Suprapubic skin (tissue), 4 donors: ENCODE measurements at regions not wholly inside any gene's neighbourhood (a gene's known extent, or its start where the extent isn't known, plus 50 kb on each side); places are given as distances from the start of the nearest gene placed in this dataset.

Experiments
- DNase-seq, 2 donors: peaks; one replicate each; pipeline ENCODE4 v3.0.0-alpha.2; 2019; ENCODE audit warnings: low spot score in 2 of 2
- H3K27ac ChIP-seq: fragments of 200-600 bp; sonication (generic); one replicate; pipeline ENCODE4 v1.5.1; 2019
- H3K27me3 ChIP-seq: fragments of 200-600 bp; sonication (generic); one replicate; pipeline ENCODE4 v1.5.1; 2019
- H3K36me3 ChIP-seq: fragments of 200-600 bp; sonication (generic); one replicate; pipeline ENCODE4 v1.5.1; 2019
- H3K4me1 ChIP-seq: fragments of 200-600 bp; sonication (generic); one replicate; pipeline ENCODE4 v1.5.1; 2019
- H3K4me3 ChIP-seq: fragments of 200-600 bp; sonication (generic); one replicate; pipeline ENCODE4 v1.5.1; 2019; ENCODE audit warnings: mild to moderate bottlenecking
- H3K9me3 ChIP-seq: fragments of 200-600 bp; sonication (generic); one replicate; pipeline ENCODE4 v1.5.1; 2019
- EP300 ChIP-seq: sonication (generic); formaldehyde crosslinking; IDR thresholded peaks from one replicate; pipeline ENCODE4 v1.6.1; 2017; ENCODE audit warnings: antibody characterized with exemption
- POLR2A ChIP-seq, 2 donors: fragments of 450-650 bp; IDR thresholded peaks; one replicate each; pipeline ENCODE4 v1.6.1; 2017; ENCODE audit warnings: antibody characterized with exemption in 2 of 2, mild to moderate bottlenecking in 2 of 2, moderate library complexity in 2 of 2
- POLR2AphosphoS5 ChIP-seq, 3 donors: sonication (generic); formaldehyde crosslinking; IDR thresholded peaks; one replicate each; pipeline ENCODE4 v1.6.1; 2017; ENCODE audit warnings: antibody characterized with exemption in 3 of 3
- WGBS: methylation state at CpG from one replicate; pipeline ENCODE4 v1.1.5; 2018; 5-methylcytosine and 5-hydroxymethylcytosine counted together
- TF ChIP-seq, protein P1 (sequence below), 2 donors: fragments of 200-600 bp in 1 of 2; fragments of 450-650 bp in 1 of 2; sonication (generic) in 1 of 2; IDR thresholded peaks; one replicate each; pipeline ENCODE4 v1.5.1; 2016 to 2019; ENCODE audit warnings: antibody characterized with exemption in 2 of 2, mild to moderate bottlenecking in 1 of 2, moderate library complexity in 1 of 2

- H3K27me3 ChIP-seq, result no peaks in the 10 kb centered on the region
- peaks cover 5% of the 10 kb centered on the region for H3K4me1 ChIP-seq
- H3K27ac ChIP-seq, result no peak overlapping the region
- no peaks in the 10 kb centered on the region for H3K36me3 ChIP-seq
- 89% methylated on average over 6 of the region's 6 CpGs for WGBS
- no peak overlapping the region for H3K4me3 ChIP-seq
- TF ChIP-seq POLR2A (IDR thresholded peaks at IDR 0.05) (no peak), EP300 (no peak), POLR2AphosphoS5 (IDR thresholded peaks at IDR 0.05) (no peak)
- TF ChIP-seq, protein P1, sequence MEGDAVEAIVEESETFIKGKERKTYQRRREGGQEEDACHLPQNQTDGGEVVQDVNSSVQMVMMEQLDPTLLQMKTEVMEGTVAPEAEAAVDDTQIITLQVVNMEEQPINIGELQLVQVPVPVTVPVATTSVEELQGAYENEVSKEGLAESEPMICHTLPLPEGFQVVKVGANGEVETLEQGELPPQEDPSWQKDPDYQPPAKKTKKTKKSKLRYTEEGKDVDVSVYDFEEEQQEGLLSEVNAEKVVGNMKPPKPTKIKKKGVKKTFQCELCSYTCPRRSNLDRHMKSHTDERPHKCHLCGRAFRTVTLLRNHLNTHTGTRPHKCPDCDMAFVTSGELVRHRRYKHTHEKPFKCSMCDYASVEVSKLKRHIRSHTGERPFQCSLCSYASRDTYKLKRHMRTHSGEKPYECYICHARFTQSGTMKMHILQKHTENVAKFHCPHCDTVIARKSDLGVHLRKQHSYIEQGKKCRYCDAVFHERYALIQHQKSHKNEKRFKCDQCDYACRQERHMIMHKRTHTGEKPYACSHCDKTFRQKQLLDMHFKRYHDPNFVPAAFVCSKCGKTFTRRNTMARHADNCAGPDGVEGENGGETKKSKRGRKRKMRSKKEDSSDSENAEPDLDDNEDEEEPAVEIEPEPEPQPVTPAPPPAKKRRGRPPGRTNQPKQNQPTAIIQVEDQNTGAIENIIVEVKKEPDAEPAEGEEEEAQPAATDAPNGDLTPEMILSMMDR (IDR thresholded peaks at IDR 0.05), result no peak
- no peak for DNase-seq
- H3K9me3 ChIP-seq, result no peaks in the 10 kb centered on the region
These were observed 296.9 kb upstream of the GADL1 start for GRCh38 chr3:31191354-31191753.

GRCh38 chr3:31193429-31193828 is 299.0 kb upstream of the GADL1 start:
- Histone ChIP-seq H3K9me3 (no peaks in the 10 kb centered on the region), H3K27me3 (no peaks in the 10 kb centered on the region), H3K36me3 (no peaks in the 10 kb centered on the region), H3K27ac (no peak overlapping the region), H3K4me1 (peaks cover 20% of the 10 kb centered on the region), H3K4me3 (no peak overlapping the region)
- DNase-seq, result no peak
- no peak for TF ChIP-seq POLR2A (IDR thresholded peaks at IDR 0.05)
- TF ChIP-seq, protein P1 (IDR thresholded peaks at IDR 0.05), result no peak
- no peak for TF ChIP-seq POLR2AphosphoS5 (IDR thresholded peaks at IDR 0.05)
- TF ChIP-seq EP300, result no peak
- WGBS, result 97% methylated on average over 2 of the region's 2 CpGs

- Histone ChIP-seq H3K4me3 (no peak overlapping the region), H3K27me3 (no peaks in the 10 kb centered on the region), H3K36me3 (no peaks in the 10 kb centered on the region), H3K4me1 (peaks cover 20% of the 10 kb centered on the region), H3K27ac (no peak overlapping the region), H3K9me3 (no peaks in the 10 kb centered on the region)
- DNase-seq, result no peak
- WGBS, result 89% methylated on average over 1 of the region's 1 CpG
- no peak for TF ChIP-seq POLR2A (IDR thresholded peaks at IDR 0.05)
- TF ChIP-seq, protein P1 (IDR thresholded peaks at IDR 0.05), result no peak
- no peak for TF ChIP-seq EP300
- TF ChIP-seq POLR2AphosphoS5 (IDR thresholded peaks at IDR 0.05), result no peak
These were observed 299.4 kb upstream of the GADL1 start for GRCh38 chr3:31193871-31194270.

DNA sequence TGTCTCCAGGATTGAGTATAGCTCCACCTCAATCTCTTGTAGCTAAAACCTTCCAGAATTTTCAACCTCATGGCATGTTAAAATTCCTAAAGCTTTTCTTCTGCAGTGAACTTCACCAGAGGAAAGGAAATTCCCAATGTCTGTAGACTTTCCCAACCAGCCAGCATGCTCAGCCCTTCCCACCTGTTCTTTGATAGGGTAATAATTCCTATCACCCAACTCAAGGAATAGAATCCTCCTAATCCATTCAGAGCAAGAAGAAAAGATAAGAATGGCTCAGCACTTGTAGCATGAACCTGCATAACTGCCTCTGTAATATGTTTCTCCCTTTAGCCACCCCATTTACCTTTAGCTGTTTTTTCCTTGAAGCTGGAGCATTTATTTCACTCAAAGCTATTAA is 301.8 kb upstream of the GADL1 start:
- H3K27ac ChIP-seq, result peak overlapping the region; percentile 71
- no peak for DNase-seq
- peaks cover 20% of the 10 kb centered on the region for H3K4me1 ChIP-seq
- no peaks in the 10 kb centered on the region for H3K36me3 ChIP-seq
- H3K4me3 ChIP-seq, result no peak overlapping the region
- no peaks in the 10 kb centered on the region for H3K9me3 ChIP-seq
- TF ChIP-seq EP300 (no peak), POLR2AphosphoS5 (IDR thresholded peaks at IDR 0.05) (no peak), POLR2A (IDR thresholded peaks at IDR 0.05) (no peak)
- TF ChIP-seq, protein P1 (IDR thresholded peaks at IDR 0.05), result no peak
- H3K27me3 ChIP-seq, result no peaks in the 10 kb centered on the region

- Histone ChIP-seq H3K27ac (peak overlapping the region; percentile 81), H3K27me3 (no peaks in the 10 kb centered on the region), H3K4me1 (peaks cover 20% of the 10 kb centered on the region), H3K9me3 (no peaks in the 10 kb centered on the region), H3K4me3 (no peak overlapping the region), H3K36me3 (no peaks in the 10 kb centered on the region)
- 20% methylated on average over 7 of the region's 7 CpGs for WGBS
- TF ChIP-seq, protein P1 (IDR thresholded peaks at IDR 0.05), result no peak
- TF ChIP-seq POLR2AphosphoS5 (IDR thresholded peaks at IDR 0.05), result peak in 2 of 3 donors; percentile 47 to 59
- no peak for DNase-seq
These were observed 302.5 kb upstream of the GADL1 start for GRCh38 chr3:31196881-31197364.
